Activated CD4-positive, alpha-beta T cell treated with anti-CD3 and anti-CD28 coated beads, Interleukin-2, amount 10 ng/mL, durations not matched to agents 7 days and 5 days (primary cell): ENCODE measurements at regions not wholly inside any gene's neighbourhood (a gene's known extent, or its start where the extent isn't known, plus 50 kb on each side); places are given as distances from the start of the nearest gene placed in this dataset.
"Not testable (repeated sequence)": the region's sequence is repeated elsewhere in the genome, so short reads cannot be mapped to it uniquely, and the experiment has no call there.

Experiments
- CTCF ChIA-PET: fragments of 350-600 bp; sonication (Branson Sonifier 250); formaldehyde crosslinking; loops from one replicate; lab custom pipeline; 2021; ENCODE audit warnings: antibody characterized with exemption; lab: Charles Lee
- POLR2A ChIA-PET: fragments of 350-600 bp; sonication (Branson Sonifier 250); formaldehyde crosslinking; loops from one replicate; lab custom pipeline; 2021; ENCODE audit warnings: antibody characterized with exemption; lab: Charles Lee
- DNase-seq: peaks from one replicate; pipeline ENCODE4 v3.0.0-alpha.2; 2020
- H3K27ac Mint-ChIP-seq: one replicate; pipeline ENCODE4 v1.8.0; 2021; ENCODE audit warnings: mild to moderate bottlenecking, moderate library complexity, mixed read lengths
- H3K27me3 Mint-ChIP-seq: one replicate; pipeline ENCODE4 v1.8.0; 2021; ENCODE audit warnings: mixed read lengths
- H3K36me3 Mint-ChIP-seq: one replicate; pipeline ENCODE4 v1.8.0; 2021; ENCODE audit warnings: low read depth, mixed read lengths
- H3K4me1 Mint-ChIP-seq: one replicate; pipeline ENCODE4 v1.8.0; 2021; ENCODE audit warnings: mixed read lengths
- H3K4me3 Mint-ChIP-seq: one replicate; pipeline ENCODE4 v1.8.0; 2021; ENCODE audit warnings: mild to moderate bottlenecking, moderate library complexity, mixed read lengths
- H3K9me3 Mint-ChIP-seq: one replicate; pipeline ENCODE4 v1.8.0; 2021; ENCODE audit warnings: mixed read lengths

GRCh38 chr21:15453785-15454184 lies 276.0 kb upstream of the USP25 start:
- DNase-seq, H3K9me3 Mint-ChIP-seq, H3K36me3 Mint-ChIP-seq, POLR2A ChIA-PET, H3K27me3 Mint-ChIP-seq, CTCF ChIA-PET, H3K27ac Mint-ChIP-seq, H3K4me1 Mint-ChIP-seq, H3K4me3 Mint-ChIP-seq: not testable (repeated sequence)

GRCh38 chr21:15454931-15455330 lies 274.9 kb upstream of the USP25 start:
- H3K4me3 Mint-ChIP-seq, DNase-seq, H3K27me3 Mint-ChIP-seq, H3K9me3 Mint-ChIP-seq, CTCF ChIA-PET, H3K27ac Mint-ChIP-seq, POLR2A ChIA-PET, H3K36me3 Mint-ChIP-seq, H3K4me1 Mint-ChIP-seq: not testable (repeated sequence)

GRCh38 chr21:15455819-15456462 lies 273.8 kb upstream of the USP25 start:
- Mint-ChIP-seq H3K4me1 (no peaks in the 10 kb centered on the region), H3K4me3 (no peak overlapping the region), H3K36me3 (no peaks in the 10 kb centered on the region), H3K27ac (no peak overlapping the region), H3K9me3 (no peaks in the 10 kb centered on the region), H3K27me3 (no peaks in the 10 kb centered on the region)
- no peak for DNase-seq
- POLR2A ChIA-PET = no interaction called here
- CTCF ChIA-PET = no interaction called here

GRCh38 chr21:15457965-15458364 lies 271.8 kb upstream of the USP25 start:
- no peak overlapping the region for H3K4me3 Mint-ChIP-seq
- H3K27me3 Mint-ChIP-seq = no peaks in the 10 kb centered on the region
- CTCF ChIA-PET = no interaction called here
- no peaks in the 10 kb centered on the region for H3K9me3 Mint-ChIP-seq
- DNase-seq = no peak
- H3K36me3 Mint-ChIP-seq = no peaks in the 10 kb centered on the region
- no peak overlapping the region for H3K27ac Mint-ChIP-seq
- no peaks in the 10 kb centered on the region for H3K4me1 Mint-ChIP-seq
- POLR2A ChIA-PET = no interaction called here

GRCh38 chr21:15462092-15462491 lies 267.7 kb upstream of the USP25 start:
- POLR2A ChIA-PET = no interaction called here
- Mint-ChIP-seq H3K36me3 (no peaks in the 10 kb centered on the region), H3K4me1 (no peaks in the 10 kb centered on the region), H3K27me3 (no peaks in the 10 kb centered on the region), H3K27ac (no peak overlapping the region), H3K4me3 (no peak overlapping the region), H3K9me3 (peaks cover 3% of the 10 kb centered on the region)
- DNase-seq = no peak
- CTCF ChIA-PET = no interaction called here

- ChIA-PET CTCF (no interaction called here), POLR2A (no interaction called here)
- Mint-ChIP-seq H3K36me3 (no peaks in the 10 kb centered on the region), H3K27me3 (no peaks in the 10 kb centered on the region), H3K27ac (no peak overlapping the region), H3K4me1 (no peaks in the 10 kb centered on the region), H3K4me3 (no peak overlapping the region), H3K9me3 (peaks cover 3% of the 10 kb centered on the region)
- no peak for DNase-seq
These were observed 263.5 kb upstream of the USP25 start for GRCh38 chr21:15466329-15466728.

GRCh38 chr21:15468368-15468767 lies 261.4 kb upstream of the USP25 start:
- no peaks in the 10 kb centered on the region for H3K36me3 Mint-ChIP-seq
- no peak for DNase-seq
- no peak overlapping the region for H3K27ac Mint-ChIP-seq
- no peaks in the 10 kb centered on the region for H3K27me3 Mint-ChIP-seq
- peaks cover 3% of the 10 kb centered on the region for H3K9me3 Mint-ChIP-seq
- H3K4me1 Mint-ChIP-seq = no peaks in the 10 kb centered on the region
- ChIA-PET POLR2A (no interaction called here), CTCF (no interaction called here)
- H3K4me3 Mint-ChIP-seq = no peak overlapping the region

GRCh38 chr21:15472108-15473040 lies 257.4 kb upstream of the USP25 start:
- ChIA-PET POLR2A (no interaction called here), CTCF (no interaction called here)
- Mint-ChIP-seq H3K27me3 (no peaks in the 10 kb centered on the region), H3K9me3 (peaks cover 8% of the 10 kb centered on the region), H3K36me3 (no peaks in the 10 kb centered on the region), H3K27ac (no peak overlapping the region), H3K4me3 (no peak overlapping the region), H3K4me1 (no peaks in the 10 kb centered on the region)
- no peak for DNase-seq

- H3K36me3 Mint-ChIP-seq, POLR2A ChIA-PET, H3K4me3 Mint-ChIP-seq, DNase-seq, CTCF ChIA-PET, H3K27me3 Mint-ChIP-seq, H3K27ac Mint-ChIP-seq, H3K9me3 Mint-ChIP-seq: not testable (repeated sequence)
- H3K4me1 Mint-ChIP-seq = peaks cover 15% of the 10 kb centered on the region
These were observed 252.0 kb upstream of the USP25 start for GRCh38 chr21:15477773-15478172.

GRCh38 chr21:15480160-15480559 lies 249.6 kb upstream of the USP25 start:
- Mint-ChIP-seq H3K27ac (peak overlapping the region; percentile 1), H3K4me1 (peaks cover 19% of the 10 kb centered on the region), H3K4me3 (no peak overlapping the region), H3K9me3 (peaks cover 6% of the 10 kb centered on the region), H3K36me3 (peaks cover 2% of the 10 kb centered on the region), H3K27me3 (no peaks in the 10 kb centered on the region)
- no peak for DNase-seq
- POLR2A ChIA-PET = no interaction called here
- CTCF ChIA-PET = no interaction called here

- Mint-ChIP-seq H3K27ac (no peak overlapping the region), H3K27me3 (no peaks in the 10 kb centered on the region), H3K36me3 (no peaks in the 10 kb centered on the region), H3K4me1 (peaks cover 19% of the 10 kb centered on the region), H3K9me3 (no peaks in the 10 kb centered on the region), H3K4me3 (no peak overlapping the region)
- peak; percentile 83 for DNase-seq
- ChIA-PET POLR2A (no interaction called here), CTCF (interaction anchor here (0.9 to 1.0 kb wide), 2 partner anchors 602 to 619 kb away, joined by 3 read pairs; no protein-coding TSS in a partner anchor)
These were observed 246.5 kb upstream of the USP25 start for GRCh38 chr21:15483138-15483780.

GRCh38 chr21:15486460-15487195 lies 243.2 kb upstream of the USP25 start:
- DNase-seq = no peak
- POLR2A ChIA-PET = no interaction called here
- H3K36me3 Mint-ChIP-seq = no peaks in the 10 kb centered on the region
- H3K9me3 Mint-ChIP-seq = no peaks in the 10 kb centered on the region
- peaks cover 8% of the 10 kb centered on the region for H3K4me1 Mint-ChIP-seq
- no peaks in the 10 kb centered on the region for H3K27me3 Mint-ChIP-seq
- no peak overlapping the region for H3K27ac Mint-ChIP-seq
- no peak overlapping the region for H3K4me3 Mint-ChIP-seq
- CTCF ChIA-PET = interaction anchor here (0.6 kb wide), 1 partner anchor 1083 kb away, joined by 3 read pairs; no protein-coding TSS in a partner anchor

- H3K27me3 Mint-ChIP-seq = no peaks in the 10 kb centered on the region
- no peaks in the 10 kb centered on the region for H3K9me3 Mint-ChIP-seq
- CTCF ChIA-PET = no interaction called here
- H3K36me3 Mint-ChIP-seq = no peaks in the 10 kb centered on the region
- H3K27ac Mint-ChIP-seq = no peak overlapping the region
- POLR2A ChIA-PET = no interaction called here
- peaks cover 8% of the 10 kb centered on the region for H3K4me1 Mint-ChIP-seq
- no peak for DNase-seq
- H3K4me3 Mint-ChIP-seq = no peak overlapping the region
These were observed 242.6 kb upstream of the USP25 start for GRCh38 chr21:15487196-15487550.
